DMS114 treated with DMSO at 0.1 percent for 48 hours (cell line): ENCODE measurements at regions not wholly inside any gene's neighbourhood (a gene's known extent, or its start where the extent isn't known, plus 50 kb on each side); places are given as distances from the start of the nearest gene placed in this dataset.

Experiments used
- DNase-seq: peaks from one replicate; lab custom pipeline; 2025; ENCODE audit not compliant: unreplicated experiment; lab: John Stamatoyannopoulos, UW

GRCh38 chr15:85976986-85977385 is 102.7 kb upstream of the AGBL1 start:
- no peak for DNase-seq

- DNase-seq, result no peak
Measured at GRCh38 chr15:85977586-85977985, 102.1 kb upstream of the AGBL1 start.

GRCh38 chr15:85979929-85980328 is 99.7 kb upstream of the AGBL1 start:
- DNase-seq, result no peak

- DNase-seq, result no peak
Measured at GRCh38 chr15:85980946-85981345, 98.7 kb upstream of the AGBL1 start.

GRCh38 chr15:85984241-85984640 is 95.4 kb upstream of the AGBL1 start:
- DNase-seq, result no peak

GRCh38 chr15:85986116-85986515 is 93.6 kb upstream of the AGBL1 start:
- DNase-seq, result no peak

DNA sequence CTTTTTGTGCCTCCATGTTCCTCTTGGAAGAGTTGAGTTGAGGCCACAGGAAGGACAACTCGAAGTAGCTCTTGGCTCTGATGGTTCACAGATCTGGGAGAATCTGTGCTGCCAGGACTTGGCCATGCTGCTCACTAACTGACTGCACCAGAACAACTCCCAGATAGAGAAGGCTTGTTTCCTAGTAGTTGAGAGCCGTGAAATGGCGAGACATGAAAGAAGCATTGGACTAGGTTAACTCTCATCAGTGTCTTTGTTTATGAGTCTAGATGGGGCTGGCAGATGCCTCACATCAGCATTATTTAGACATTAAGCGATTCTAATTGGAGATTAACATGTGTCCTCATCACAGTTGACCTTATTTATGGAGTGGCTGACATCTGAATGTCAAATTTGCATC is 92.9 kb upstream of the AGBL1 start:
- no peak for DNase-seq

GRCh38 chr15:85988741-85989140 is 90.9 kb upstream of the AGBL1 start:
- DNase-seq, result no peak

DNA sequence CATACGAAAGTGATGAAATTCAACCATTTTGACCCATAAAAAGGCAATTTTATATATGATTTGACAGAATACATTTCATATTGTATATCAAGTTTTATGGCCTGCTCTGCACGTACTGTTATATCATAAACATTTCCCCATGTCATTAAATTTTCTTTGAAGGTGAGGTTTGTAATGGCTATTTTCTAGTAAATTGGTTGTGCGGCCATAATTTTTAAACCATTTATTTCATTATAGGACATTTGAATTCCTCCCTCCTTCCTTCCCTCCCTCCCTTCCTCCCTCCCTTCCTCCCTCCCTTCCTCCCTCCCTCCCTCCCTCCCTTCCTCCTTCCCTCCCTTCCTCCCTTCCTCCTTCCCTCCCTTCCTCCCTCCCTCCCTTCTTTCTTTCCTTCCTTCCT is 87.4 kb upstream of the AGBL1 start:
- no peak for DNase-seq

GRCh38 chr15:85993116-85993515 is 86.6 kb upstream of the AGBL1 start:
- DNase-seq, result no peak

GRCh38 chr15:85997618-85998017 is 82.1 kb upstream of the AGBL1 start:
- no peak for DNase-seq

DNA sequence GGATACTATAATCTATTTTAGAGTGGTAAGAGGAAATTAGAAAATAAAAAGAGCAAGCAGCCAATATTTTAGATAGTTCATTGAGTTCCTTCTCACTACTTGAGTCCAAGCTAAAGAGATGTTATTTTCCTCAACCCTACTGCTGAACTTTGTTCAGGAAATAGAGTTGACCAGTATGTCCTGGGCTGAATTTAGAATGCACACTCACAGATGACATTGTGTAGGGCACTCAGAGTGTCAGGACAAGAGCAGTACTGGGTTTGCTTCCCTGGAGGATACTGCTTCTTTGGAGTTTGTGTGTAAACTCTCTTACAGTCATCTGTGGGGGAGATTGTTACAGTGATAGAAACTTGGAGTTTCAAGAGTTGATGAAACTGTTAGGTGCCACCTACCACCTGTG is 80.0 kb upstream of the AGBL1 start:
- DNase-seq, result no peak

DNA sequence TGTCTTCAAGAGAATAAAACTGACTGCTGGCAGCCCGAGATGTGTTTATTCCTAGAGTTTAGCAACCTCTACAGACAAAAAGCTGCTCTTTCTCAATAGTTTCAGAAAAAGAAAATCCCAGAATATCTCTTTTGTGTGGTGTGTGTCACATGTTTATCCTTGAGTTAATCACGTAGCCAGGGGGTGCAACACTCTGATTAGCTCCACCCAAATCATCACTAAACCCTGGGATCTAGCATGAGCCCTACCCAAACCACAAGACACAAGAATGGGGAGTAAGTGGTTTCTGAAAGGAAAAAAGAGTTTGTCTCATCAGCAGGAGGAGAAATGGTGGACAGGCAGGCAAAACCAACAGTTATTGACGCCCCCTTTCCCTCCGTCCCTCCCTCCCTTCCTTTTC is 78.5 kb upstream of the AGBL1 start:
- no peak for DNase-seq

- DNase-seq, result no peak
Measured at GRCh38 chr15:86002444-86002843, 77.2 kb upstream of the AGBL1 start.

DNA sequence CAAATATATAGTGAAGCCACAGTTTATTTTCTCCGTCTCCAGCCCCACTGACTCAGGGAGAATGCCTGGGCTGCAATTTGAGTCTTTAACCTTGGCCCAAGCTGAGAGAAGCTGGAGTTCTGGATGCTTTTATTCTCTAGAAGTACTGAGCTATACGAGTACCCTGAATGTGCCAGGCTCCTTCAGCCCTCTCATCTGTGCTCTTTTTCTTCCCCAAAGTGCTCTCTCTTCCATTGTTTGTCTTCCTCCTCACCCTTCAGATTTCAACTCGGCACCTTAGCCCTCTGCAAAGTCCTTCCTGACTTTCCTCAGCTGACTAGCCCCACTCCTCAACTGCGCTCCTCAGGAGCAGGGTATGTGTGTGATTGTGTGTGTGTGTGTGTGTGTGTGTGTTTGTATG is 75.6 kb upstream of the AGBL1 start:
- DNase-seq, result no peak

DNA sequence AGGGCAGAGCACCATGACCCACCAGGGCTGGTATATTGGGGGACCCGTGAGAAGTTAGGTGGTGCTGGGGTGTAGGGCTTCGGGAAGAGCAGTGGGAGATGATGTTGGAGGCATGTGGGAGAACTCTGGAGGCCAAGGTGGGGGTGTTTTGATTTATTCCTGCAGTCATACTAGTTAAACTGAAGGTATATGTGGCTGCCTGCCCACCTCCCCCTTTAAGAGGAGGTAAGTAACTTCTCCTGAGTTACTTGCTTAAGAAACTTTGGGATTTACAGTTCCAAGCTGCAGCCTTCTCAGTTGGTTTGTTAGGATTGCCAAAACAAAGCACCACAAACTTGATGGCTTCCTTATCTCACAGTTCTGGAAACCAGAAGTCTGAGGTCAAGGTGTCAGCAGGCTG is 73.1 kb upstream of the AGBL1 start:
- no peak for DNase-seq

DNA sequence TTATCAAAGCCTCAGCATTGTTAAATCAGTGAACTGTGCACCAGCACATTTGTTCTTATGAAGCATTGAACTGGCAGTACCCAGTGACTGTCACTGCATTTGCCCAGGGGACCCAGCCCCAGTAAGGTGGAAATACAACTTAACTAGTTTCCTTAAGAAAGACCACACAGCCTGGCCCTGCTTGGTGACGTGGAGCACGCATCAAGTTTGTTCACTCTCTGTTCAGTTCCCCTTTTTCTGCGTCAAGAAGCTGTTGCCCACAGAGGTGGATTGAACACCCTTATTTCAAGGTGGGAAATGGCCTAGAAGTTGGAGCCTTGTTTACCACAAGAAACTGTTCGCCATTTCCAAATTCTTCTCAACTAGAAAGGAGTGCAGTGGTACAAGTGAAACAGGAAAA is 69.9 kb upstream of the AGBL1 start:
- DNase-seq, result no peak

DNA sequence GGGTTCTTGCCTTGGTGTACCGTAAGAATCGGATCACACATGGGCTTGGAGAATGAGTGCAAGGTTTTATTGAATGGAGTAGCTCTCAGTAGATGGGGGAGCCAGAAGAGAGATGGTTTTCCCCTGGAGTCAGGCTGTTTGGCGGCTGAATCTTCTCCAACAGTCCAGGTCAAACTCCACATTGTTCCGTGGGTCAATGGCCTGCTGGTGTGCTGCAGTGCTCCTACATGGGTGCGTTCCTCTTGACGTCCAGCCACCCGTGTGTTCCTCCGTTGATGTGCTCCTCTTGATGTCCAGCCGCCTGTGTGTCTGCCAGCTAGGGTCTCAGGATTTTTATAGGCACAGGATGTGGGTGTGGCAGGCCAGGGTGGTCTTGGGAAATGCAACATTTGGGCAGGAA is 69.3 kb upstream of the AGBL1 start:
- DNase-seq, result no peak

- no peak for DNase-seq
Measured at GRCh38 chr15:86010891-86011290, 68.8 kb upstream of the AGBL1 start.

GRCh38 chr15:86014016-86014415 is 65.7 kb upstream of the AGBL1 start:
- no peak for DNase-seq

DNA sequence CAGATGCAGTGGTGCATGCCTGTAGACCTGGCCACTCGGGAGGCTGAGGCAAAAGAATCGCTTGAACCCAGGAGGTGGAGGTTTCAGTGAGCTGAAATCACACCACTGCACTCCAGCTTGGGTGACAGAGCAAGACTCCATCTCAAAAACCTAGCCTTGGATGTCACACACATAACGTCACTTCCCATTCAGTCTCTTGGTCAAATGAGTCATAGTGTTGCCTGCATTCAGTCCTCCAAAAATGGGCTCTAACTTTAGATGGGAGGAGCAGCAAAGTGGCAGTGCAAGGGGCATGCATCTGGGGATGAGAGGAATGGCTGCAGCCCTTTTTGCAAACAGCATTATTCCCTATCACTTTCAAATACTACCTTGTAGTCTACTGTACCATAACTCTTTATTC is 62.9 kb upstream of the AGBL1 start:
- DNase-seq, result no peak

- no peak for DNase-seq
Measured at GRCh38 chr15:86018679-86019078, 61.0 kb upstream of the AGBL1 start.

DNA sequence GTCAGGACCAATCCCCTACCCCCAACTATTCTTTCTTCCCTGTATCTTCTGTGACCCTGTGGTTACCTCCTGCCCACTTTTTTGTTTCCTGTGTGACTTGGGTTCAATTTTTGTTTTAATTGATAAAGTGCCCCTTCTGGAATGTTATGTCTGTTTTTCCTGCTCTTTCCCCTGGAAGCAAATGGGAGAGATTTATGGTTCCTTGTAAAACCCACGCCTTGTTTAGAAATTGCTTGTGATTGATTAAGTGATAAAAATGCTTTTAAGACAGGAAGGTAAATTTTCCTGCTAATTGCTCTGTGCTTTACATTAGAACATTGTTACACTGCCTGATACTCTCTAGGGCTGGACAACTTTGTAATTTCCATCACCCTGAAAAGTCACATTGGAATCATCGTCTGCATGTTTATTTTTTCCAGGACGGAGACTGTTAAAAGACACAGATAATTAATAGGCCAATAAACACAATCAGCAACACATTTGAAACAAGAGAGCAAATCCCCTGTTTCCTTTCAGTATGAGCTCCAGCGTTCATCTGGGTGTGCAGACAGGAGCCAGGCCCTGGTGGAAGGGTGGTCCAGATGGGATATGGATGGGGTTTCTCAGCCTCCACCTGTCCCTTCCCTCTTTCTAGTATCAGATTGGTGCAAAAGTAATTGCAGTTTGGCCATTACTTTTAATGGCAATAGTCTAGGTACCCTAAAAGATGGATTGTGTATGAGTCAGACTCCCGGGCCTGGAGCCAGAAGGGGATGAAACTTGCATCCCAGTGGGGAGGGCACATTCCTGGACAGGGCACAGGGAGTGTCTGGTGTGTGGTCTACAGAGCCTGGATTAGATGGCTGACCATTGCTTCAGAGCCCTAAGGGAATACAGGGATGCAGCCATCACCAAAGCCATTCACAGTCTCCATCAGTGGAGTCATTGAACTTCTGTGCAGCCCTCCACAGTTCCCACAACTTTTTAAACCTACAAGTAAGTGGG is 58.1 kb upstream of the AGBL1 start:
- DNase-seq, result no peak
